HK-2 (cell line): ENCODE measurements at regions not wholly inside any gene's neighbourhood (a gene's known extent, or its start where the extent isn't known, plus 50 kb on each side); places are given as distances from the start of the nearest gene placed in this dataset.

Experiments used
- DNase-seq: peaks from one replicate; pipeline ENCODE4 v3.0.0-alpha.2; 2018; ENCODE audit not compliant: unreplicated experiment

GRCh38 chrX:40167850-40168479 lies 70.2 kb upstream of the BCOR start:
- no peak for DNase-seq

GRCh38 chrX:40167233-40167849 lies 69.6 kb upstream of the BCOR start:
- DNase-seq = no peak

- DNase-seq = no peak
These were observed 68.8 kb upstream of the BCOR start for GRCh38 chrX:40166582-40166981.

GRCh38 chrX:40165861-40166260 lies 68.1 kb upstream of the BCOR start:
- DNase-seq = no peak

GRCh38 chrX:40165206-40165605 lies 67.4 kb upstream of the BCOR start:
- DNase-seq = no peak

- DNase-seq = no peak
These were observed 67.0 kb upstream of the BCOR start for GRCh38 chrX:40164751-40165150.

- peak; percentile 40 for DNase-seq
These were observed 60.4 kb upstream of the BCOR start for GRCh38 chrX:40158036-40158706.

- DNase-seq = no peak
These were observed 59.7 kb upstream of the BCOR start for GRCh38 chrX:40157228-40158035.

GRCh38 chrX:40156470-40157227 lies 58.9 kb upstream of the BCOR start:
- DNase-seq = no peak

GRCh38 chrX:40155589-40156469 lies 58.1 kb upstream of the BCOR start:
- DNase-seq = no peak

GRCh38 chrX:40154853-40155588 lies 57.3 kb upstream of the BCOR start:
- DNase-seq = peak; percentile 41

- peak; percentile 30 for DNase-seq
These were observed 56.6 kb upstream of the BCOR start for GRCh38 chrX:40154250-40154852.

- peak; percentile 58 for DNase-seq
These were observed 55.8 kb upstream of the BCOR start for GRCh38 chrX:40153345-40154249.

- peak; percentile 61 for DNase-seq
These were observed 55.1 kb upstream of the BCOR start for GRCh38 chrX:40152741-40153344.

GRCh38 chrX:40152173-40152711 lies 54.5 kb upstream of the BCOR start:
- DNase-seq = no peak

GRCh38 chrX:40151211-40152172 lies 53.7 kb upstream of the BCOR start:
- no peak for DNase-seq

GRCh38 chrX:40150503-40150902 lies 52.7 kb upstream of the BCOR start:
- no peak for DNase-seq
